ENCODE measurements at regions not wholly inside any gene's neighbourhood (a gene's known extent, or its start where the extent isn't known, plus 50 kb on each side); places are given as distances from the start of the nearest gene placed in this dataset.
"Not testable (repeated sequence)": the region's sequence is repeated elsewhere in the genome, so short reads cannot be mapped to it uniquely, and the experiment has no call there.

DNA sequence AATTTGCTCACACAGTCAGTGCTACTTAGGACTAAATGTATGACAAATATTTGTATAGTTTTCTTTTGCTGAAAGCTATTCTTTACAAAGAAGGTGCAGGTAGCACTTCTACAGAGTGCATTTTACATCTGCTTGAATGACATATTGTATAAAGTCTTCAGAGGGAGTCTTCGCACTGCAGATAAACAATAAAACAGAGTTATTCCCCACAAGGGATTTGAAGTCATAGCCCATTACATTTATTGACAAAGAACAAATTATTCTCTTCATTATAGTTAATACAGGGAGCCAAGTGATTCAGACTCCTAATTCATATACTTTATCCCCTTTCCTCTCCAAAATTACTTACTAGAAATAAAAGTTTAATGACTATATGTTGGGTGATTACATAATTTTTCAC lies 529.7 kb downstream of the EDEM1 start:
- intact Hi-C loops (cut with DNase I): no loop called here
- H3K9me3 ChIP-seq: no peaks in the 10 kb centered on the region
- no peaks in the 10 kb centered on the region for H3K4me1 ChIP-seq
- DNase-seq: no peak
- no peaks in the 10 kb centered on the region for H3K27me3 ChIP-seq
- no peak overlapping the region for H3K27ac ChIP-seq
- no peak overlapping the region for H3K4me3 ChIP-seq (replicated peaks in 1 of 3)
- TF ChIP-seq, protein P1, sequence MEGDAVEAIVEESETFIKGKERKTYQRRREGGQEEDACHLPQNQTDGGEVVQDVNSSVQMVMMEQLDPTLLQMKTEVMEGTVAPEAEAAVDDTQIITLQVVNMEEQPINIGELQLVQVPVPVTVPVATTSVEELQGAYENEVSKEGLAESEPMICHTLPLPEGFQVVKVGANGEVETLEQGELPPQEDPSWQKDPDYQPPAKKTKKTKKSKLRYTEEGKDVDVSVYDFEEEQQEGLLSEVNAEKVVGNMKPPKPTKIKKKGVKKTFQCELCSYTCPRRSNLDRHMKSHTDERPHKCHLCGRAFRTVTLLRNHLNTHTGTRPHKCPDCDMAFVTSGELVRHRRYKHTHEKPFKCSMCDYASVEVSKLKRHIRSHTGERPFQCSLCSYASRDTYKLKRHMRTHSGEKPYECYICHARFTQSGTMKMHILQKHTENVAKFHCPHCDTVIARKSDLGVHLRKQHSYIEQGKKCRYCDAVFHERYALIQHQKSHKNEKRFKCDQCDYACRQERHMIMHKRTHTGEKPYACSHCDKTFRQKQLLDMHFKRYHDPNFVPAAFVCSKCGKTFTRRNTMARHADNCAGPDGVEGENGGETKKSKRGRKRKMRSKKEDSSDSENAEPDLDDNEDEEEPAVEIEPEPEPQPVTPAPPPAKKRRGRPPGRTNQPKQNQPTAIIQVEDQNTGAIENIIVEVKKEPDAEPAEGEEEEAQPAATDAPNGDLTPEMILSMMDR (IDR thresholded peaks at IDR 0.05): no peak
- TF ChIP-seq POLR2A (IDR thresholded peaks at IDR 0.05): no peak
- H3K36me3 ChIP-seq: no peaks in the 10 kb centered on the region
- 74 to 89% methylated on average over 1 of the region's 1 CpG for WGBS, 2 donors

DNA sequence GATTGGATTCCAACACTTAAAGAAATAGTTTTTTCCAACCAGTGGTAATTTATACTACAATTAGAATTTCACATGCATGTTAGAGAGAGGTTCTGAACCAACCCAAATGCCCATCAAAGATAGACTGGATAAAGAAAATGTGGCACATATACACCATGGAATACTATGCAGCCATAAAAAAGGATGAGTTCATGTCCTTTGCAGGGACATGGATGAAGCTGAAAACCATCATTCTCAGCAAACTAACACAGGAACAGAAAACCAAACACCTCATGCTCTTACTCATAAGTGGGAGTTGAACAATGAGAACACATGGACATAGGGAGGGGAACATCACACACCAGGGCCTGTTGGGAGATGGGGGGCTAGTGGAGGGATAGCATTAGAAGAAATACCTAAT lies 532.2 kb downstream of the EDEM1 start:
- H3K27me3 ChIP-seq; DNase-seq; H3K4me1 ChIP-seq; H3K9me3 ChIP-seq; H3K4me3 ChIP-seq (replicated peaks in 1 of 3); H3K27ac ChIP-seq; H3K36me3 ChIP-seq; intact Hi-C loops (cut with DNase I): not testable (repeated sequence)

DNA sequence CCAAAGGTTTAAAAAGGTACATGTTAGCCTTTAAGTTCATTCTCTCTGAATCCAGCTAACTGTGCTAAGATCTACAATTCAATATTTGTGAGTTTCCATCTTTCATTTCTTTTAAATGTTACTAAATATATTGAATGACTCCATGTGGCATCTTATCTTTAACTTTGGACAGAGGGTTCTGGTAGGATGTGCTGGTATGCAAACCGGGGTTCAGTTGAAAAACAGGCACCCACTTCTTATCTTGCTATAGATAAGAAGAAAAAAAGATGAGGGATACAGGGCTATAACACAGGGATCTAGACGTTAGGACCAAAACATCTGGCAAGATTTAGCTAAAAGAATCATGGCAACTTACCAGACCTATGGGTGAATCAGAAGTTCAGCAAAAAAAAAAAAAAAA lies 538.3 kb downstream of the EDEM1 start:
- H3K27me3 ChIP-seq: no peaks in the 10 kb centered on the region

DNA sequence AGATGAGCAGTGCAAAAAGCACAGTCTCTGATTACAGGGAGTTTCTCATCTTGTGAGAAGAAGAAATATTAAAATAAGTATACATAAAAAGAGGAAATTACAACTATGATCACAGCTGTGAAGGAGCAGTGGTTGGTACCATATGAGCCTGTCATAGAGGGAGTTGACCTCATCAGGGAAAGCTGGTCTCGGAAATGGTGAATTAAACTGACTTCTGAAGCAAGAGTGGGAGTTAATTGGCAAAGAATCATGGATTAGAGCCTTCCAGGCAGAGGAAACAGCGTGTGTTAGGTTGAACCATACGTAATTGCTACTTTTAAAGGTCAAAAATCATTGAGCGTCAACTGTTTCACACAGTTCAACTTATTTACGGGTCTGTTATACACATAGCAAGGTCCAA lies 539.1 kb downstream of the EDEM1 start:
- Histone ChIP-seq H3K4me1 (no peaks in the 10 kb centered on the region), H3K4me3 (replicated peaks in 1 of 3) (no peak overlapping the region), H3K27ac (no peak overlapping the region), H3K9me3 (no peaks in the 10 kb centered on the region), H3K36me3 (no peaks in the 10 kb centered on the region), H3K27me3 (no peaks in the 10 kb centered on the region)
- intact Hi-C loops (cut with DNase I): no loop called here
- TF ChIP-seq, protein P1 (IDR thresholded peaks at IDR 0.05): no peak
- TF ChIP-seq POLR2A (IDR thresholded peaks at IDR 0.05): no peak
- WGBS, 2 donors: 81 to 82% methylated on average over 5 of the region's 5 CpGs
- no peak for DNase-seq

More for the DNA sequence above, 538.3 kb downstream of the EDEM1 start:
- Histone ChIP-seq H3K36me3 (no peaks in the 10 kb centered on the region), H3K4me1 (no peaks in the 10 kb centered on the region), H3K4me3 (replicated peaks in 1 of 3) (no peak overlapping the region), H3K27ac (no peak overlapping the region), H3K9me3 (no peaks in the 10 kb centered on the region)
- intact Hi-C loops (cut with DNase I): no loop called here
- DNase-seq: no peak
- TF ChIP-seq, protein P1 (IDR thresholded peaks at IDR 0.05): no peak
- no peak for TF ChIP-seq POLR2A (IDR thresholded peaks at IDR 0.05)
- 58 to 71% methylated on average over 2 of the region's 2 CpGs for WGBS, 2 donors

- 93 to 94% methylated on average over 10 of the region's 10 CpGs for WGBS, 2 donors
- no peak for TF ChIP-seq POLR2A (IDR thresholded peaks at IDR 0.05)
- TF ChIP-seq, protein P1 (IDR thresholded peaks at IDR 0.05): no peak
- no peaks in the 10 kb centered on the region for H3K27me3 ChIP-seq
- no peak for DNase-seq
- H3K9me3 ChIP-seq: no peaks in the 10 kb centered on the region
- no peaks in the 10 kb centered on the region for H3K36me3 ChIP-seq
- no peak overlapping the region for H3K4me3 ChIP-seq (replicated peaks in 1 of 3)
- intact Hi-C loops (cut with DNase I): no loop called here
- H3K4me1 ChIP-seq: no peaks in the 10 kb centered on the region
- H3K27ac ChIP-seq: no peak overlapping the region
Observed at GRCh38 chr3:5727743-5728484, 540.4 kb downstream of the EDEM1 start.
